ENCODE measurements at regions not wholly inside any gene's neighbourhood (a gene's known extent, or its start where the extent isn't known, plus 50 kb on each side); places are given as distances from the start of the nearest gene placed in this dataset.

DNA sequence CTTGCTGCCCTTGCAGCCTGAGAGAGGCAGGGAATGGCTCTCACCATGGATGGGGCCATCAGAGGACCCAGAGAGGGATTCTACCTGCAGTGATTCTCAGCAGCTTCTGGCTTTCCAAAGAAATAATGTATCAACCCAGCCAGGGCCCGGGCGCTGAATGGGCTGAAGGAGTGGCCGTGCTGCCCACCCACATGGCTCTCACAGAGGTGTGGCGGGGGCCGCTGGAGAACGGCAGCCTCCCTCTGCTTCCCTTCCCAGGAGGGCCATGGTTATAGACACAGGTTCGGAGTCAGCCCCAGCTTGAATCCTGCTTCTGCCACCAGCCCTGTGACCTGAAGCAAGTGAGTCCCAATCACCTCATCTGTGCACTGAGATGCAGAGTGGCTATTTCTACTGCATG lies 82.7 kb downstream of the THAP12 start:
- H3K79me2 ChIP-seq (ENCODE audit: control insufficient read depth, insufficient read depth, low read length): no peaks in the 10 kb centered on the region
- no peaks in the 10 kb centered on the region for H3K9me3 ChIP-seq (ENCODE audit: control insufficient read depth, insufficient read depth, low read depth, low read length)
- H3K4me3 ChIP-seq (replicated peaks in 1 of 4; ENCODE audit: control extremely low read depth in 1 of 4, insufficient read depth in 1 of 4, low read depth in 3 of 4, low read length in 4 of 4): no peak overlapping the region
- no peaks in the 10 kb centered on the region for H4K20me1 ChIP-seq (ENCODE audit: control insufficient read depth, extremely low read depth, insufficient read depth, low read length)
- DNase-seq (ENCODE audit: low read depth in 2 of 2): no peak
- no peaks in the 10 kb centered on the region for H3K4me1 ChIP-seq (ENCODE audit: control insufficient read depth, extremely low read depth, insufficient read depth, low read length)
- TF ChIP-seq EZH2 (IDR thresholded peaks at IDR 0.05; ENCODE audit: low read length, missing control alignments): no peak
- TF ChIP-seq, protein P1, sequence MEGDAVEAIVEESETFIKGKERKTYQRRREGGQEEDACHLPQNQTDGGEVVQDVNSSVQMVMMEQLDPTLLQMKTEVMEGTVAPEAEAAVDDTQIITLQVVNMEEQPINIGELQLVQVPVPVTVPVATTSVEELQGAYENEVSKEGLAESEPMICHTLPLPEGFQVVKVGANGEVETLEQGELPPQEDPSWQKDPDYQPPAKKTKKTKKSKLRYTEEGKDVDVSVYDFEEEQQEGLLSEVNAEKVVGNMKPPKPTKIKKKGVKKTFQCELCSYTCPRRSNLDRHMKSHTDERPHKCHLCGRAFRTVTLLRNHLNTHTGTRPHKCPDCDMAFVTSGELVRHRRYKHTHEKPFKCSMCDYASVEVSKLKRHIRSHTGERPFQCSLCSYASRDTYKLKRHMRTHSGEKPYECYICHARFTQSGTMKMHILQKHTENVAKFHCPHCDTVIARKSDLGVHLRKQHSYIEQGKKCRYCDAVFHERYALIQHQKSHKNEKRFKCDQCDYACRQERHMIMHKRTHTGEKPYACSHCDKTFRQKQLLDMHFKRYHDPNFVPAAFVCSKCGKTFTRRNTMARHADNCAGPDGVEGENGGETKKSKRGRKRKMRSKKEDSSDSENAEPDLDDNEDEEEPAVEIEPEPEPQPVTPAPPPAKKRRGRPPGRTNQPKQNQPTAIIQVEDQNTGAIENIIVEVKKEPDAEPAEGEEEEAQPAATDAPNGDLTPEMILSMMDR (conservative IDR thresholded peaks at IDR 0.05 in 1 of 2, IDR thresholded peaks at IDR 0.05 in 1 of 2; ENCODE audit: low read depth in 1 of 2, low read length in 2 of 2): no peak
- H3K9ac ChIP-seq (ENCODE audit: insufficient read depth, low read length): no peak overlapping the region
- no peak overlapping the region for H3K27ac ChIP-seq (ENCODE audit: insufficient read depth, low read length)
- H3K27me3 ChIP-seq (ENCODE audit: control insufficient read depth, insufficient read depth, low read length): peaks cover under 1% of the 10 kb centered on the region
- no peak overlapping the region for H3K4me2 ChIP-seq (ENCODE audit: extremely low read depth, insufficient read depth, low read length)
- no peak overlapping the region for H2AFZ ChIP-seq (ENCODE audit: low read length)
- H3K36me3 ChIP-seq (ENCODE audit: control insufficient read depth, insufficient read depth, low read length): no peaks in the 10 kb centered on the region

- no peak for DNase-seq (ENCODE audit: low read depth in 2 of 2)
Measured at GRCh38 chr11:76296731-76297542, 84.0 kb downstream of the THAP12 start.

GRCh38 chr11:76293189-76293631 lies 86.9 kb upstream of the WNT11 start:
- Histone ChIP-seq H3K9me3 (ENCODE audit: control insufficient read depth, insufficient read depth, low read depth, low read length) (no peaks in the 10 kb centered on the region), H3K4me2 (ENCODE audit: extremely low read depth, insufficient read depth, low read length) (no peak overlapping the region), H3K9ac (ENCODE audit: insufficient read depth, low read length) (no peak overlapping the region), H3K27me3 (ENCODE audit: control insufficient read depth, insufficient read depth, low read length) (peaks cover 3% of the 10 kb centered on the region), H3K27ac (ENCODE audit: insufficient read depth, low read length) (no peak overlapping the region), H3K4me1 (ENCODE audit: control insufficient read depth, extremely low read depth, insufficient read depth, low read length) (no peaks in the 10 kb centered on the region), H3K36me3 (ENCODE audit: control insufficient read depth, insufficient read depth, low read length) (no peaks in the 10 kb centered on the region), H4K20me1 (ENCODE audit: control insufficient read depth, extremely low read depth, insufficient read depth, low read length) (no peaks in the 10 kb centered on the region), H2AFZ (ENCODE audit: low read length) (no peak overlapping the region), H3K79me2 (ENCODE audit: control insufficient read depth, insufficient read depth, low read length) (no peaks in the 10 kb centered on the region), H3K4me3 (replicated peaks in 1 of 4; ENCODE audit: control extremely low read depth in 1 of 4, insufficient read depth in 1 of 4, low read depth in 3 of 4, low read length in 4 of 4) (no peak overlapping the region)
- TF ChIP-seq, protein P1 (conservative IDR thresholded peaks at IDR 0.05 in 1 of 2, IDR thresholded peaks at IDR 0.05 in 1 of 2; ENCODE audit: low read depth in 1 of 2, low read length in 2 of 2): no peak
- no peak for TF ChIP-seq EZH2 (IDR thresholded peaks at IDR 0.05; ENCODE audit: low read length, missing control alignments)
- DNase-seq (ENCODE audit: low read depth in 2 of 2): no peak

More at GRCh38 chr11:76296731-76297542, 84.0 kb downstream of the THAP12 start:
- Histone ChIP-seq H2AFZ (ENCODE audit: low read length) (no peak overlapping the region), H3K9me3 (ENCODE audit: control insufficient read depth, insufficient read depth, low read depth, low read length) (no peaks in the 10 kb centered on the region), H3K4me3 (replicated peaks in 1 of 4; ENCODE audit: control extremely low read depth in 1 of 4, insufficient read depth in 1 of 4, low read depth in 3 of 4, low read length in 4 of 4) (no peak overlapping the region), H3K79me2 (ENCODE audit: control insufficient read depth, insufficient read depth, low read length) (no peaks in the 10 kb centered on the region), H4K20me1 (ENCODE audit: control insufficient read depth, extremely low read depth, insufficient read depth, low read length) (no peaks in the 10 kb centered on the region), H3K9ac (ENCODE audit: insufficient read depth, low read length) (no peak overlapping the region), H3K27ac (ENCODE audit: insufficient read depth, low read length) (no peak overlapping the region), H3K4me2 (ENCODE audit: extremely low read depth, insufficient read depth, low read length) (no peak overlapping the region), H3K4me1 (ENCODE audit: control insufficient read depth, extremely low read depth, insufficient read depth, low read length) (no peaks in the 10 kb centered on the region), H3K27me3 (ENCODE audit: control insufficient read depth, insufficient read depth, low read length) (peaks cover 3% of the 10 kb centered on the region), H3K36me3 (ENCODE audit: control insufficient read depth, insufficient read depth, low read length) (no peaks in the 10 kb centered on the region)
- TF ChIP-seq EZH2 (IDR thresholded peaks at IDR 0.05; ENCODE audit: low read length, missing control alignments): no peak
- TF ChIP-seq, protein P1 (conservative IDR thresholded peaks at IDR 0.05 in 1 of 2, IDR thresholded peaks at IDR 0.05 in 1 of 2; ENCODE audit: low read depth in 1 of 2, low read length in 2 of 2): no peak

Data from fibroblast of lung (primary cell).